WERI-Rb-1 (cell line): ENCODE measurements at regions not wholly inside any gene's neighbourhood (a gene's known extent, or its start where the extent isn't known, plus 50 kb on each side); places are given as distances from the start of the nearest gene placed in this dataset.

Source experiments
- DNase-seq: peaks from one replicate; pipeline ENCODE4 v3.0.0-alpha.2; 2020
- H3K27ac ChIP-seq: fragments of 250-450 bp; sonication (Bioruptor Pico); 2 replicates; pipeline ENCODE4 v1.5.1; 2020; ENCODE audit warnings: mild to moderate bottlenecking, moderate library complexity
- H3K27me3 ChIP-seq: fragments of 250-450 bp; sonication (Bioruptor Pico); 2 replicates; pipeline ENCODE4 v1.5.1; 2021; ENCODE audit warnings: mild to moderate bottlenecking, low read depth, moderate library complexity; ENCODE audit not compliant: insufficient read depth, severe bottlenecking
- H3K36me3 ChIP-seq: fragments of 250-450 bp; sonication (Bioruptor Pico); 2 replicates; pipeline ENCODE4 v1.5.1; 2020; ENCODE audit warnings: mild to moderate bottlenecking, moderate library complexity
- H3K4me3 ChIP-seq: 2 replicates; pipeline ENCODE4 v1.5.1; 2011; ENCODE audit warnings: low read depth, mild to moderate bottlenecking, control low read depth, low read length
- H3K9me3 ChIP-seq: fragments of 250-450 bp; sonication (Bioruptor Pico); 2 replicates; pipeline ENCODE4 v1.5.1; 2021; ENCODE audit warnings: mild to moderate bottlenecking, moderate library complexity; ENCODE audit not compliant: severe bottlenecking
- TF ChIP-seq, protein P1 (sequence below): IDR thresholded peaks from 2 replicates; pipeline ENCODE4 v1.5.1; 2011; ENCODE audit warnings: low read depth, mild to moderate bottlenecking, control low read depth, inconsistent platforms, low read length

DNA sequence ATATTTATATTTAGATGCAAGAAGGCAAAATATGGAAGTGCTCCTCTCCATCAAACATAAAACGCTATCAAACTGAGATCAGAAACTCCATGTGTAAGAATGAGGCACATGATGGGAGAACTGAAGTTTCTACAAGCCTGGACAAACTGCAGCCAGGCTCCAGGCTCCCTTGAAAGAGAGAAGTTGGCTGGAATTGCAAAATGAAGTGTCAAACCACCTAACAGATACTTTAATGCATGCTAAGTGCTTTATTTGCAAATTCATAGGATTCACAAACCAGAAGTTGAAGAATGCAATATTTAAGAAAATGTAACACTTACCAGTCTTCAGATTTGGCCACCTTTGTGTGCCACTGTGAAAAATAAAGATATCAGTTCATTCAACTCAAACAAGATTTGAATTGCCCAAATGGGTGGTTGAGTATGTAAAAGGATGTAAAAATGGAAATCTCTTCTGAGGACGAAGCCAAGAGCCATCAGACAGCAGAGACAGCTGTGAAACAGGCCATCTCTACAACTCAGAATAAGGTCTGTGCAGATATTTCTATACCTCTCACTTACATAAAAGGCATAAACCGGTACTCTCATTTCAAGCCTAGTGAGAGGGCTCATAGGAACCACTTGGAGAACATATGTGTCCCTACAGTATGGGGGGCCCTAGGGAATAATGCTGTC lies 87.0 kb downstream of the DPPA2 start:
- H3K4me3 ChIP-seq: no peak overlapping the region
- no peaks in the 10 kb centered on the region for H3K36me3 ChIP-seq
- H3K27me3 ChIP-seq: no peaks in the 10 kb centered on the region
- no peak for DNase-seq
- H3K9me3 ChIP-seq: peaks cover 3% of the 10 kb centered on the region
- TF ChIP-seq, protein P1, sequence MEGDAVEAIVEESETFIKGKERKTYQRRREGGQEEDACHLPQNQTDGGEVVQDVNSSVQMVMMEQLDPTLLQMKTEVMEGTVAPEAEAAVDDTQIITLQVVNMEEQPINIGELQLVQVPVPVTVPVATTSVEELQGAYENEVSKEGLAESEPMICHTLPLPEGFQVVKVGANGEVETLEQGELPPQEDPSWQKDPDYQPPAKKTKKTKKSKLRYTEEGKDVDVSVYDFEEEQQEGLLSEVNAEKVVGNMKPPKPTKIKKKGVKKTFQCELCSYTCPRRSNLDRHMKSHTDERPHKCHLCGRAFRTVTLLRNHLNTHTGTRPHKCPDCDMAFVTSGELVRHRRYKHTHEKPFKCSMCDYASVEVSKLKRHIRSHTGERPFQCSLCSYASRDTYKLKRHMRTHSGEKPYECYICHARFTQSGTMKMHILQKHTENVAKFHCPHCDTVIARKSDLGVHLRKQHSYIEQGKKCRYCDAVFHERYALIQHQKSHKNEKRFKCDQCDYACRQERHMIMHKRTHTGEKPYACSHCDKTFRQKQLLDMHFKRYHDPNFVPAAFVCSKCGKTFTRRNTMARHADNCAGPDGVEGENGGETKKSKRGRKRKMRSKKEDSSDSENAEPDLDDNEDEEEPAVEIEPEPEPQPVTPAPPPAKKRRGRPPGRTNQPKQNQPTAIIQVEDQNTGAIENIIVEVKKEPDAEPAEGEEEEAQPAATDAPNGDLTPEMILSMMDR: no peak
- H3K27ac ChIP-seq: no peak overlapping the region

DNA sequence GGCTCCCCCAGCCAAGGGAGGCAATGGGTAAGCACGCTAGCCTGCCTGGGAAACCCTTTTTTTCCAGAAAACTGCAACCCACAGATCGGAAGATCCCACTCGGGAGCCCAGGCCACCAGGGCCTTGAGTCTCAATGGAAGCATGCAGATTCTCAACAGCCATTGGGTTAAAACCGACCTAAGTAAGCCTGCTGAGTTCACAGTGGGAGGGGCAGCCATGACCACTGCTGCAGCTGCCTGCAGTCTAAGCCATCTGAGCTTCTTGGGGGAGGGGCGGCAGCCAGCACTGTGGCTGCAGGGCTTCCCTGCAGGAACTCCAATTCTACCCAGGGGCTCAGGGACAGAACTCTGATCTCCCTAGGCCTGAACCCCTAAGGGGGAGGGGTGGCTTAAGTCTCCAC lies 82.0 kb downstream of the DPPA2 start:
- H3K4me3 ChIP-seq: no peak overlapping the region
- H3K27me3 ChIP-seq: no peaks in the 10 kb centered on the region
- H3K36me3 ChIP-seq: no peaks in the 10 kb centered on the region
- peaks cover 3% of the 10 kb centered on the region for H3K9me3 ChIP-seq
- TF ChIP-seq, protein P1: no peak
- DNase-seq: peak; percentile 56
- no peak overlapping the region for H3K27ac ChIP-seq

DNA sequence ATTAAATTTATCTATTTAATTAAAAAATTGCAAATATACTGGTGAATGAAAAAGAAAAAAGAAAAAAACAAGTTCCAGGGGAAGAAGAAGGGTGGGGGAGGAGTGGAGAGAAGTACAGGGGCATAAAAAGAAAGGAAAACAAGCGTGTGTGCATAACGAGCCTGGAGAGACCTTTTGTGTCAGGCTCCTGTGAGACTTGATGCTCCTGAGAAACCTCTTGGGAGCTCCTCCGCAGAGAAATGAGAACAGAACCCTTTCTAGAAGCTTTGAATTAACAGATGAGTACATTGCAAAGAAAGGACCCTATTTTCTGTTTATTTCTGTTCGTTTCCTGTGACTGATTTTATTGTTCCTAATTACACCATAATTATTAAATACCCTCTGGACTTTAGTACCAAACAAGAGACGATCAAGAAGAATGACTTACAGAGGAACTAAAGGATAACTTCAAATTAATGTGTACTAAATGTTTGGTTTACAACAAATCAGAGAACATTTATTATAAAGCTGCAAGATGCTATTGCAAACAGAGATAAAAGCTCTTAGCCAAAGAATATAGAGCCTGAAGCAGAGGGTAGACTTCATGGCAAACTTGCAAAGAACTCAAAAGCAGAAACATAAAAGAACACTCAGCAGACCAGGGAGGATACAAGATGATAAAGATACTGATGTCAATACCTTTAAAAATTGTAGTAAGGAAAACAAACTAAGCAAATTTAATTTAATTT lies 74.7 kb downstream of the DPPA2 start:
- TF ChIP-seq, protein P1: no peak
- DNase-seq: no peak
- H3K27me3 ChIP-seq: no peaks in the 10 kb centered on the region
- no peak overlapping the region for H3K27ac ChIP-seq
- no peak overlapping the region for H3K4me3 ChIP-seq
- H3K9me3 ChIP-seq: no peaks in the 10 kb centered on the region
- no peaks in the 10 kb centered on the region for H3K36me3 ChIP-seq

DNA sequence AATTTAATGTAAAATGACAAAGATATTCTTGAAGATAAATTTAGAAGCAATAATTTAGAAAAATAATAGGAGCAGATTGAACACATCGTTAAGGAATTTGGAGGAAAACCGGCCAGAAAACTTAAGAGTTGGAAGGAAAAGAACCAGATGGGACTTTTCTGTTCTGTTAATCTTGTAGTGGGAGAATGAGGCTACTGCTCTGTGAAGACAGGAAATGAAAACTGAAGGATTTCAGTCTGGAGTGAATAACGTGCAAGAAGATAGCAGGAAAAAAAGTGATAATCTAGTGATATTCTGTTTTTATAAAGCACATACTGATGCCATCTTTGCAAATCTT lies 74.2 kb downstream of the DPPA2 start:
- Histone ChIP-seq H3K36me3 (no peaks in the 10 kb centered on the region), H3K27me3 (no peaks in the 10 kb centered on the region), H3K27ac (no peak overlapping the region), H3K9me3 (no peaks in the 10 kb centered on the region), H3K4me3 (no peak overlapping the region)
- no peak for DNase-seq
- TF ChIP-seq, protein P1: no peak
